GM23338 (cell line): ENCODE measurements at regions not wholly inside any gene's neighbourhood (a gene's known extent, or its start where the extent isn't known, plus 50 kb on each side); places are given as distances from the start of the nearest gene placed in this dataset.

ENCODE experiments used
- EZH2 ChIP-seq: fragments of 200-600 bp; sonication (generic); IDR thresholded peaks from one replicate; pipeline ENCODE4 v1.8.0; 2017; ENCODE audit warnings: antibody characterized with exemption, mild to moderate bottlenecking, low read depth; ENCODE audit not compliant: unreplicated experiment
- JUNB ChIP-seq: IDR thresholded peaks from one replicate; pipeline ENCODE4 v1.6.1; 2016; ENCODE audit warnings: antibody characterized with exemption; ENCODE audit not compliant: unreplicated experiment
- POLR2AphosphoS5 ChIP-seq: IDR thresholded peaks from 2 replicates; pipeline ENCODE4 v1.6.1; 2016; ENCODE audit warnings: antibody characterized with exemption, low read depth
- TF ChIP-seq, protein P1 (sequence below): fragments of 250-450 bp; sonication (Bioruptor Pico); IDR thresholded peaks from 2 replicates; pipeline ENCODE4 v1.5.0; 2020; ENCODE audit warnings: mild to moderate bottlenecking, moderate library complexity
- TF ChIP-seq, protein P2 (sequence below), 2 experiments: fragments of 200-600 bp in 1 of 2; sonication (generic) in 1 of 2; conservative IDR thresholded peaks; 2 replicates each; pipeline versions ENCODE4 v1.5.1 to v1.6.1; 2016 to 2017; ENCODE audit warnings: antibody characterized with exemption in 2 of 2, low read depth in 2 of 2, mild to moderate bottlenecking in 2 of 2, moderate library complexity in 1 of 2
- TF ChIP-seq, protein P3 (sequence below): IDR thresholded peaks from one replicate; pipeline ENCODE4 v1.6.1; 2018; ENCODE audit warnings: antibody characterized with exemption; ENCODE audit not compliant: unreplicated experiment

DNA sequence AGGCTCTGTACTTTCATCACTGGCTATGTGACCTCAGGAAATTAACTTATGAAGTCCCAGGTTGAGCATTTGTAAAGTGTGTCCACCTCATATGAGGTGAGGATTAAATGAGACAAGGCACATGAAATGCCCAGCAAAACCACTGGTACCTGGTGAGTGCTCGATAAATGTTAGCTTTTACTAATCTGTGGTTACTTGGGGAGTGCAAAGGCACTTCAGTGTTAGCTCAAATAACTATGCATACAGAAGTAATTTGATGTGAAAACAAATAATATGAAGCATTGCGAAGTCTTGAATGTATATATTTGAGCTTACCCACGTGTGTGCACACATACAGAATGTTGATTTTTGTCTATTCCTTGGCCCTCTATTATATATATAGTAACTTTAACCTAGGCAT is 186.3 kb upstream of the TLL1 start:
- TF ChIP-seq, protein P1, sequence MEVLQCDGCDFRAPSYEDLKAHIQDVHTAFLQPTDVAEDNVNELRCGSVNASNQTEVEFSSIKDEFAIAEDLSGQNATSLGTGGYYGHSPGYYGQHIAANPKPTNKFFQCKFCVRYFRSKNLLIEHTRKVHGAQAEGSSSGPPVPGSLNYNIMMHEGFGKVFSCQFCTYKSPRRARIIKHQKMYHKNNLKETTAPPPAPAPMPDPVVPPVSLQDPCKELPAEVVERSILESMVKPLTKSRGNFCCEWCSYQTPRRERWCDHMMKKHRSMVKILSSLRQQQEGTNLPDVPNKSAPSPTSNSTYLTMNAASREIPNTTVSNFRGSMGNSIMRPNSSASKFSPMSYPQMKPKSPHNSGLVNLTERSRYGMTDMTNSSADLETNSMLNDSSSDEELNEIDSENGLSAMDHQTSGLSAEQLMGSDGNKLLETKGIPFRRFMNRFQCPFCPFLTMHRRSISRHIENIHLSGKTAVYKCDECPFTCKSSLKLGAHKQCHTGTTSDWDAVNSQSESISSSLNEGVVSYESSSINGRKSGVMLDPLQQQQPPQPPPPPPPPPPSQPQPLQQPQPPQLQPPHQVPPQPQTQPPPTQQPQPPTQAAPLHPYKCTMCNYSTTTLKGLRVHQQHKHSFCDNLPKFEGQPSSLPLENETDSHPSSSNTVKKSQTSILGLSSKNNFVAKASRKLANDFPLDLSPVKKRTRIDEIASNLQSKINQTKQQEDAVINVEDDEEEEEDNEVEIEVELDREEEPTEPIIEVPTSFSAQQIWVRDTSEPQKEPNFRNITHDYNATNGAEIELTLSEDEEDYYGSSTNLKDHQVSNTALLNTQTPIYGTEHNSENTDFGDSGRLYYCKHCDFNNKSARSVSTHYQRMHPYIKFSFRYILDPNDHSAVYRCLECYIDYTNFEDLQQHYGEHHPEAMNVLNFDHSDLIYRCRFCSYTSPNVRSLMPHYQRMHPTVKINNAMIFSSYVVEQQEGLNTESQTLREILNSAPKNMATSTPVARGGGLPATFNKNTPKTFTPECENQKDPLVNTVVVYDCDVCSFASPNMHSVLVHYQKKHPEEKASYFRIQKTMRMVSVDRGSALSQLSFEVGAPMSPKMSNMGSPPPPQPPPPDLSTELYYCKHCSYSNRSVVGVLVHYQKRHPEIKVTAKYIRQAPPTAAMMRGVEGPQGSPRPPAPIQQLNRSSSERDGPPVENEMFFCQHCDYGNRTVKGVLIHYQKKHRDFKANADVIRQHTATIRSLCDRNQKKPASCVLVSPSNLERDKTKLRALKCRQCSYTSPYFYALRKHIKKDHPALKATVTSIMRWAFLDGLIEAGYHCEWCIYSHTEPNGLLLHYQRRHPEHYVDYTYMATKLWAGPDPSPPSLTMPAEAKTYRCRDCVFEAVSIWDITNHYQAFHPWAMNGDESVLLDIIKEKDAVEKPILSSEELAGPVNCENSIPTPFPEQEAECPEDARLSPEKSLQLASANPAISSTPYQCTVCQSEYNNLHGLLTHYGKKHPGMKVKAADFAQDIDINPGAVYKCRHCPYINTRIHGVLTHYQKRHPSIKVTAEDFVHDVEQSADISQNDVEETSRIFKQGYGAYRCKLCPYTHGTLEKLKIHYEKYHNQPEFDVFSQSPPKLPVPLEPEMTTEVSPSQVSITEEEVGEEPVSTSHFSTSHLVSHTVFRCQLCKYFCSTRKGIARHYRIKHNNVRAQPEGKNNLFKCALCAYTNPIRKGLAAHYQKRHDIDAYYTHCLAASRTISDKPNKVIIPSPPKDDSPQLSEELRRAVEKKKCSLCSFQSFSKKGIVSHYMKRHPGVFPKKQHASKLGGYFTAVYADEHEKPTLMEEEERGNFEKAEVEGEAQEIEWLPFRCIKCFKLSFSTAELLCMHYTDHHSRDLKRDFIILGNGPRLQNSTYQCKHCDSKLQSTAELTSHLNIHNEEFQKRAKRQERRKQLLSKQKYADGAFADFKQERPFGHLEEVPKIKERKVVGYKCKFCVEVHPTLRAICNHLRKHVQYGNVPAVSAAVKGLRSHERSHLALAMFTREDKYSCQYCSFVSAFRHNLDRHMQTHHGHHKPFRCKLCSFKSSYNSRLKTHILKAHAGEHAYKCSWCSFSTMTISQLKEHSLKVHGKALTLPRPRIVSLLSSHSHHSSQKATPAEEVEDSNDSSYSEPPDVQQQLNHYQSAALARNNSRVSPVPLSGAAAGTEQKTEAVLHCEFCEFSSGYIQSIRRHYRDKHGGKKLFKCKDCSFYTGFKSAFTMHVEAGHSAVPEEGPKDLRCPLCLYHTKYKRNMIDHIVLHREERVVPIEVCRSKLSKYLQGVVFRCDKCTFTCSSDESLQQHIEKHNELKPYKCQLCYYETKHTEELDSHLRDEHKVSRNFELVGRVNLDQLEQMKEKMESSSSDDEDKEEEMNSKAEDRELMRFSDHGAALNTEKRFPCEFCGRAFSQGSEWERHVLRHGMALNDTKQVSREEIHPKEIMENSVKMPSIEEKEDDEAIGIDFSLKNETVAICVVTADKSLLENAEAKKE = no peak
- TF ChIP-seq, protein P2, sequence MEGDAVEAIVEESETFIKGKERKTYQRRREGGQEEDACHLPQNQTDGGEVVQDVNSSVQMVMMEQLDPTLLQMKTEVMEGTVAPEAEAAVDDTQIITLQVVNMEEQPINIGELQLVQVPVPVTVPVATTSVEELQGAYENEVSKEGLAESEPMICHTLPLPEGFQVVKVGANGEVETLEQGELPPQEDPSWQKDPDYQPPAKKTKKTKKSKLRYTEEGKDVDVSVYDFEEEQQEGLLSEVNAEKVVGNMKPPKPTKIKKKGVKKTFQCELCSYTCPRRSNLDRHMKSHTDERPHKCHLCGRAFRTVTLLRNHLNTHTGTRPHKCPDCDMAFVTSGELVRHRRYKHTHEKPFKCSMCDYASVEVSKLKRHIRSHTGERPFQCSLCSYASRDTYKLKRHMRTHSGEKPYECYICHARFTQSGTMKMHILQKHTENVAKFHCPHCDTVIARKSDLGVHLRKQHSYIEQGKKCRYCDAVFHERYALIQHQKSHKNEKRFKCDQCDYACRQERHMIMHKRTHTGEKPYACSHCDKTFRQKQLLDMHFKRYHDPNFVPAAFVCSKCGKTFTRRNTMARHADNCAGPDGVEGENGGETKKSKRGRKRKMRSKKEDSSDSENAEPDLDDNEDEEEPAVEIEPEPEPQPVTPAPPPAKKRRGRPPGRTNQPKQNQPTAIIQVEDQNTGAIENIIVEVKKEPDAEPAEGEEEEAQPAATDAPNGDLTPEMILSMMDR (conservative IDR thresholded peaks at IDR 0.05; ENCODE audit: low read depth in 2 of 2) = no peak
- TF ChIP-seq POLR2AphosphoS5 (no peak), EZH2 (no peak), JUNB (no peak)
- TF ChIP-seq, protein P3, sequence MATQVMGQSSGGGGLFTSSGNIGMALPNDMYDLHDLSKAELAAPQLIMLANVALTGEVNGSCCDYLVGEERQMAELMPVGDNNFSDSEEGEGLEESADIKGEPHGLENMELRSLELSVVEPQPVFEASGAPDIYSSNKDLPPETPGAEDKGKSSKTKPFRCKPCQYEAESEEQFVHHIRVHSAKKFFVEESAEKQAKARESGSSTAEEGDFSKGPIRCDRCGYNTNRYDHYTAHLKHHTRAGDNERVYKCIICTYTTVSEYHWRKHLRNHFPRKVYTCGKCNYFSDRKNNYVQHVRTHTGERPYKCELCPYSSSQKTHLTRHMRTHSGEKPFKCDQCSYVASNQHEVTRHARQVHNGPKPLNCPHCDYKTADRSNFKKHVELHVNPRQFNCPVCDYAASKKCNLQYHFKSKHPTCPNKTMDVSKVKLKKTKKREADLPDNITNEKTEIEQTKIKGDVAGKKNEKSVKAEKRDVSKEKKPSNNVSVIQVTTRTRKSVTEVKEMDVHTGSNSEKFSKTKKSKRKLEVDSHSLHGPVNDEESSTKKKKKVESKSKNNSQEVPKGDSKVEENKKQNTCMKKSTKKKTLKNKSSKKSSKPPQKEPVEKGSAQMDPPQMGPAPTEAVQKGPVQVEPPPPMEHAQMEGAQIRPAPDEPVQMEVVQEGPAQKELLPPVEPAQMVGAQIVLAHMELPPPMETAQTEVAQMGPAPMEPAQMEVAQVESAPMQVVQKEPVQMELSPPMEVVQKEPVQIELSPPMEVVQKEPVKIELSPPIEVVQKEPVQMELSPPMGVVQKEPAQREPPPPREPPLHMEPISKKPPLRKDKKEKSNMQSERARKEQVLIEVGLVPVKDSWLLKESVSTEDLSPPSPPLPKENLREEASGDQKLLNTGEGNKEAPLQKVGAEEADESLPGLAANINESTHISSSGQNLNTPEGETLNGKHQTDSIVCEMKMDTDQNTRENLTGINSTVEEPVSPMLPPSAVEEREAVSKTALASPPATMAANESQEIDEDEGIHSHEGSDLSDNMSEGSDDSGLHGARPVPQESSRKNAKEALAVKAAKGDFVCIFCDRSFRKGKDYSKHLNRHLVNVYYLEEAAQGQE = no peak
